Hepatocyte (in vitro differentiated cells): ENCODE measurements at regions not wholly inside any gene's neighbourhood (a gene's known extent, or its start where the extent isn't known, plus 50 kb on each side); places are given as distances from the start of the nearest gene placed in this dataset.
"Not testable (repeated sequence)": the region's sequence is repeated elsewhere in the genome, so short reads cannot be mapped to it uniquely, and the experiment has no call there.

Source experiments
- DNase-seq: peaks from one replicate; pipeline ENCODE4 v3.0.0-alpha.2; 2016; ENCODE audit warnings: low spot score
- H2AFZ ChIP-seq: fragments of 200-600 bp; sonication (generic); 2 replicates; pipeline ENCODE4 v1.6.0; 2016; ENCODE audit warnings: antibody characterized with exemption, mild to moderate bottlenecking
- H3K27ac ChIP-seq: fragments of 200-600 bp; sonication (generic); 2 replicates; pipeline ENCODE4 v1.5.1; 2016; ENCODE audit warnings: mild to moderate bottlenecking
- H3K27me3 ChIP-seq: fragments of 200-600 bp; sonication (generic); 2 replicates; pipeline ENCODE4 v1.6.1; 2016
- H3K36me3 ChIP-seq: fragments of 200-600 bp; sonication (generic); replicated peaks from 2 replicates; pipeline ENCODE4 v1.5.1; 2016; ENCODE audit warnings: low read depth; ENCODE audit not compliant: insufficient read depth
- H3K4me1 ChIP-seq: fragments of 200-600 bp; sonication (generic); 2 replicates; pipeline ENCODE4 v1.5.1; 2016; ENCODE audit warnings: mild to moderate bottlenecking, moderate library complexity; ENCODE audit not compliant: insufficient read depth
- H3K4me2 ChIP-seq: fragments of 200-600 bp; sonication (generic); 2 replicates; pipeline ENCODE4 v1.6.0; 2016
- H3K4me3 ChIP-seq: fragments of 200-600 bp; sonication (generic); 2 replicates; pipeline ENCODE4 v1.5.1; 2016; ENCODE audit warnings: mild to moderate bottlenecking
- H3K79me2 ChIP-seq: fragments of 200-600 bp; sonication (generic); 2 replicates; pipeline ENCODE4 v1.6.0; 2017; ENCODE audit warnings: mild to moderate bottlenecking
- H3K9me2 ChIP-seq: fragments of 200-600 bp; sonication (generic); replicated peaks from 2 replicates; pipeline ENCODE4 v1.6.0; 2017; ENCODE audit warnings: mild to moderate bottlenecking; ENCODE audit not compliant: insufficient read depth
- H3K9me3 ChIP-seq: fragments of 200-600 bp; sonication (generic); 2 replicates; pipeline ENCODE4 v1.5.1; 2016; ENCODE audit warnings: low read depth, mild to moderate bottlenecking
- H4K20me1 ChIP-seq: fragments of 200-600 bp; sonication (generic); 2 replicates; pipeline ENCODE4 v1.6.0; 2016; ENCODE audit warnings: mild to moderate bottlenecking; ENCODE audit not compliant: insufficient read depth, poor library complexity, severe bottlenecking
- CTCF ChIP-seq: fragments of 200-600 bp; sonication (generic); IDR thresholded peaks from 2 replicates; pipeline ENCODE4 v1.5.1; 2016; ENCODE audit warnings: antibody characterized with exemption, mild to moderate bottlenecking; ENCODE audit not compliant: poor library complexity
- EZH2 ChIP-seq: fragments of 200-600 bp; sonication (generic); IDR thresholded peaks from 2 replicates; pipeline ENCODE4 v1.6.1; 2016; ENCODE audit warnings: antibody characterized with exemption, mild to moderate bottlenecking, borderline replicate concordance
- EZH2phosphoT487 ChIP-seq: fragments of 200-600 bp; sonication (generic); IDR thresholded peaks from one replicate; pipeline ENCODE4 v1.6.1; 2018; ENCODE audit warnings: antibody characterized with exemption, mild to moderate bottlenecking, low read depth, moderate library complexity; ENCODE audit not compliant: unreplicated experiment, severe bottlenecking
- WGBS: methylation state at CpG from one replicate; pipeline ENCODE4 v1.1.6; 2016; ENCODE audit warnings: low lambda C conversion rate; ENCODE audit errors: missing lambda C conversion rate; 5-methylcytosine and 5-hydroxymethylcytosine counted together

DNA sequence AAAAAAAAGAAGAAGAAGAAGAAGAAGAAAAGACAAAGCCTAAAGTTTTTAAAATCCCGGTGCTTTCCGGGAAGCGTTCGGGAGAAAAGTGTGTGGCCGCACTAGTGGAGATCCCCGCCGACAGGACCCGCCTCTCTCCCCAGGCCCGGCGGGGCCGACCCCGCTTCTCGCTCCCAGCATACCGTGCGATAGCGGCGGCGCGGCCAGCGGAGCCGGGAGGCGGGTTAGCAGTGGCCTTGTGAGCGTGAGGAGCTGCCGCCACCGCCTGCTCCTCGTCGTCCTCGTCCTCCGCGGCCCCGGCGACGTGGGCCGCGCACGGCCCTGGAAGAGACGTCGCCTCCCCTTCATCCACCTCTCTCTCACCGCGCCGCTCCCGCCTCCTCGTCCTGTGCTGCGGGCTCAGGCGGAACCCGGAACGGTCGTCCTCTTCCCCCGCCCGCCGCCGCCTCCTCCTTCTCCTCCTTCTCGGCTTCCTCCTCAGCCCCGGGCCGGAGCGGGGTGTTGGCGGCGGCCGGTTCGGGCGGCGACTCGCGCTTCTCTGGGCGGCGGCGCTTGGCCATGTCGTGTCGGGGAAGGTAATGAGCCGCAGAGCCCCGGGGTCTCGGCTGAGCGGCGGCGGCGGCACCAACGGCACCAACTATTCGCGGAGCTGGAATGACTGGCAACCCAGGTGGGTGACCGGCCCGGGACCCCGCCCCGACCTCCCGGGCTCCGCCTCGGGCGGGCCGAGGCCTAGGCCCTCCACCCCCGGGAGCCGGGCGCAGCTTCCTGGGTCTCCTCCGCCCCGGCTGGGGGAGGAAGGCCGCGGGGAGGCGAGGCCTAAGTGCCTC, 62.6 kb upstream of the CDR2 start:
- Histone ChIP-seq H3K4me3 (peak overlapping the region; percentile 71), H3K27ac (peak overlapping the region; percentile 99), H3K4me2 (peak overlapping the region; percentile 75), H2AFZ (peak overlapping the region; percentile 99)
- H3K79me2 ChIP-seq, H3K4me1 ChIP-seq, H3K27me3 ChIP-seq, H3K9me2 ChIP-seq, H3K36me3 ChIP-seq, H3K9me3 ChIP-seq, H4K20me1 ChIP-seq: not testable (repeated sequence)
- WGBS, result under 1% methylated on average over 68 of the region's 96 CpGs
- DNase-seq, result peak; percentile 89

- H3K9me3 ChIP-seq, H4K20me1 ChIP-seq, H3K36me3 ChIP-seq, DNase-seq, H3K27me3 ChIP-seq, H3K79me2 ChIP-seq, H3K9me2 ChIP-seq, H3K4me1 ChIP-seq: not testable (repeated sequence)
- Histone ChIP-seq H3K4me2 (peak overlapping the region; percentile 75), H3K4me3 (peak overlapping the region; percentile 71), H3K27ac (peak overlapping the region; percentile 99), H2AFZ (peak overlapping the region; percentile 99)
- WGBS, result 0% methylated on average over 2 of the region's 6 CpGs
Observed at GRCh38 chr16:22436326-22436822, 62.0 kb upstream of the CDR2 start.

DNA sequence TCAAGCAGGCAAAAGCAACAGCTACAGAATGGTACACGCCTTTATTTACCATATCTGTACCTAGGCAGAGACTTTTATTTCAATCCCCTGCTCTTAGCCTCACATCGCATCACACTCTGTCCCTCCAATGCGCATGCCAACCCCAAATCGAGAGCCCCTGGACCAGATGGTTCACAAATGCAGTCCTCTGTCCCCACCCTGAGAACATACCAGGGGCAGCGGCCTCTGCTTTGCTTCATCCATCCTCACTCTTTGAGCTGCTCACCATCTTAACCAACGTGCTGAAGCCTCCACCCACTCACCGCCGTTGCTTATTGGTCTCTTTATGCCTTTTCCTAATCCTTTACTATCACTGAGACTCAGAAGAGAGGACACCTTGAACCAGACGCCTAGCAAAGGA, 56.9 kb upstream of the CDR2 start:
- not testable (repeated sequence) for H4K20me1 ChIP-seq, H3K36me3 ChIP-seq, DNase-seq, H3K79me2 ChIP-seq, H3K9me2 ChIP-seq, H3K27ac ChIP-seq, H3K4me3 ChIP-seq, H3K9me3 ChIP-seq, H3K4me2 ChIP-seq, H3K27me3 ChIP-seq, H2AFZ ChIP-seq, H3K4me1 ChIP-seq
- WGBS, result 93% methylated on average over 8 of the region's 9 CpGs

- H3K4me3 ChIP-seq, result no peak overlapping the region
- no peaks in the 10 kb centered on the region for H3K79me2 ChIP-seq
- no peak overlapping the region for H3K4me2 ChIP-seq
- TF ChIP-seq EZH2, result no peak
- TF ChIP-seq EZH2phosphoT487, result no peak
- no peak for TF ChIP-seq CTCF
- no peaks in the 10 kb centered on the region for H3K9me2 ChIP-seq
- H3K27ac ChIP-seq, result no peak overlapping the region
- no peaks in the 10 kb centered on the region for H3K27me3 ChIP-seq
- no peak for DNase-seq
- H4K20me1 ChIP-seq, result no peaks in the 10 kb centered on the region
- WGBS, result 91% methylated on average over 8 of the region's 8 CpGs
- no peak overlapping the region for H2AFZ ChIP-seq
- no peaks in the 10 kb centered on the region for H3K4me1 ChIP-seq
- H3K36me3 ChIP-seq, result no peaks in the 10 kb centered on the region
- H3K9me3 ChIP-seq, result no peaks in the 10 kb centered on the region
Observed at GRCh38 chr16:22428654-22429053, 54.2 kb upstream of the CDR2 start.

GRCh38 chr16:22427556-22427955, 53.1 kb upstream of the CDR2 start:
- no peaks in the 10 kb centered on the region for H3K36me3 ChIP-seq
- H3K4me1 ChIP-seq, result no peaks in the 10 kb centered on the region
- no peak for TF ChIP-seq EZH2
- no peak for TF ChIP-seq CTCF
- TF ChIP-seq EZH2phosphoT487, result no peak
- H3K27ac ChIP-seq, result no peak overlapping the region
- H3K79me2 ChIP-seq, result no peaks in the 10 kb centered on the region
- WGBS, result 95% methylated on average over 10 of the region's 10 CpGs
- H2AFZ ChIP-seq, result no peak overlapping the region
- H3K27me3 ChIP-seq, result no peaks in the 10 kb centered on the region
- H3K9me3 ChIP-seq, result no peaks in the 10 kb centered on the region
- no peak overlapping the region for H3K4me3 ChIP-seq
- no peak overlapping the region for H3K4me2 ChIP-seq
- H3K9me2 ChIP-seq, result no peaks in the 10 kb centered on the region
- no peaks in the 10 kb centered on the region for H4K20me1 ChIP-seq
- no peak for DNase-seq
